Prostate gland (tissue), 2 donors: ENCODE measurements at regions not wholly inside any gene's neighbourhood (a gene's known extent, or its start where the extent isn't known, plus 50 kb on each side); places are given as distances from the start of the nearest gene placed in this dataset.

ENCODE experiments used
- POLR2A ChIP-seq: fragments of 450-650 bp; IDR thresholded peaks from one replicate; pipeline ENCODE4 v1.6.1; 2016; ENCODE audit warnings: antibody characterized with exemption, mild to moderate bottlenecking
- POLR2AphosphoS5 ChIP-seq: sonication (generic); formaldehyde crosslinking; IDR thresholded peaks from one replicate; pipeline ENCODE4 v1.6.1; 2017; ENCODE audit warnings: antibody characterized with exemption
- TF ChIP-seq, protein P1 (sequence below), 4 experiments: fragments of 200-600 bp in 2 of 4; fragments of 450-650 bp in 2 of 4; sonication (generic) in 2 of 4; IDR thresholded peaks; 1 replicate in 3 of 4; 2 replicates in 1 of 4; pipeline ENCODE4 v1.5.1; 2016 to 2019; ENCODE audit warnings: antibody characterized with exemption in 4 of 4, mild to moderate bottlenecking in 2 of 4, moderate library complexity in 2 of 4

DNA sequence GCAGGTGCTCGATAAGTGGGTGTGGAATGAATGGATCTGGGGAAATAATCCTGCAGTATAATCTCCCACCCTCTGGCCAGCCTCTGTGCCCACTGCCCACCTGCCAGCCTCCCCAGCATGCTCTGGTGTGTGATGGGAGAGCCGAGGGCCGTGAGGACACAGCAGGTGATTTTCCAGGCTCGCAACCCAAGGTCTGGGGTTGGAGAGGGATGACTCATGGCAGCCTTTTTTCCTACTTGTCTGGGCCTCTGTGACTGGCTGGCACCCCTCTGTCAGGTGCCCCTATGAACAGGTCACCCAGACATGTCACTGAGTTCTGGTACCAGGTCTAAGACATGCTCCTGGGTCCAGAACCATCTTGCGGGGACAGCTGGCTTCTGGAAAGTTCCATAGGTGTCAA lies 385.7 kb upstream of the TNRC6C start:
- TF ChIP-seq, protein P1, sequence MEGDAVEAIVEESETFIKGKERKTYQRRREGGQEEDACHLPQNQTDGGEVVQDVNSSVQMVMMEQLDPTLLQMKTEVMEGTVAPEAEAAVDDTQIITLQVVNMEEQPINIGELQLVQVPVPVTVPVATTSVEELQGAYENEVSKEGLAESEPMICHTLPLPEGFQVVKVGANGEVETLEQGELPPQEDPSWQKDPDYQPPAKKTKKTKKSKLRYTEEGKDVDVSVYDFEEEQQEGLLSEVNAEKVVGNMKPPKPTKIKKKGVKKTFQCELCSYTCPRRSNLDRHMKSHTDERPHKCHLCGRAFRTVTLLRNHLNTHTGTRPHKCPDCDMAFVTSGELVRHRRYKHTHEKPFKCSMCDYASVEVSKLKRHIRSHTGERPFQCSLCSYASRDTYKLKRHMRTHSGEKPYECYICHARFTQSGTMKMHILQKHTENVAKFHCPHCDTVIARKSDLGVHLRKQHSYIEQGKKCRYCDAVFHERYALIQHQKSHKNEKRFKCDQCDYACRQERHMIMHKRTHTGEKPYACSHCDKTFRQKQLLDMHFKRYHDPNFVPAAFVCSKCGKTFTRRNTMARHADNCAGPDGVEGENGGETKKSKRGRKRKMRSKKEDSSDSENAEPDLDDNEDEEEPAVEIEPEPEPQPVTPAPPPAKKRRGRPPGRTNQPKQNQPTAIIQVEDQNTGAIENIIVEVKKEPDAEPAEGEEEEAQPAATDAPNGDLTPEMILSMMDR (IDR thresholded peaks at IDR 0.05), result no peak
- TF ChIP-seq POLR2AphosphoS5 (no peak), POLR2A (no peak)
